ENCODE measurements at regions not wholly inside any gene's neighbourhood (a gene's known extent, or its start where the extent isn't known, plus 50 kb on each side); places are given as distances from the start of the nearest gene placed in this dataset.

GRCh38 chr16:64102654-64103053 is 1019.2 kb downstream of the CDH11 start:
- TF ChIP-seq CTCF (conservative IDR thresholded peaks at IDR 0.05), result no peak
- H2AFZ ChIP-seq (ENCODE audit: low read length), result no peak overlapping the region
- H3K4me3 Mint-ChIP-seq, result no peak overlapping the region
- H3K14ac ChIP-seq (ENCODE audit: insufficient read depth, low read length), result no peak overlapping the region
- H2BK20ac ChIP-seq (ENCODE audit: low read depth, low read length, poor library complexity, severe bottlenecking), result no peak overlapping the region
- no CpG with 5 or more reads among the region's 2 CpGs for WGBS (ENCODE audit: extremely low coverage, insufficient read length, low lambda C conversion rate)
- H3K79me2 ChIP-seq (ENCODE audit: insufficient read depth, low read length), result no peaks in the 10 kb centered on the region; the same call in 1 of the 2 replicates
- H2BK5ac ChIP-seq (ENCODE audit: insufficient read length, low read length), result no peak overlapping the region
- no peaks in the 10 kb centered on the region for H3K27me3 Mint-ChIP-seq (ENCODE audit: low read depth)
- H3K9ac ChIP-seq (ENCODE audit: extremely low read depth, insufficient read length, low read length), result no peak overlapping the region
- H3K9me3 Mint-ChIP-seq, result no peaks in the 10 kb centered on the region
- no peaks in the 10 kb centered on the region for H3K27me3 ChIP-seq (ENCODE audit: insufficient read depth, low read length)
- H4K91ac ChIP-seq (ENCODE audit: insufficient read length, low read depth, low read length), result no peak overlapping the region
- no peak overlapping the region for H3K27ac ChIP-seq (ENCODE audit: insufficient read length, low read depth, low read length)
- no peak overlapping the region for H2BK12ac ChIP-seq (ENCODE audit: insufficient read length, low read depth, low read length)
- no peak overlapping the region for H3K23ac ChIP-seq (ENCODE audit: insufficient read length, low read depth, low read length)
- H3K23me2 ChIP-seq (ENCODE audit: insufficient read length, low read depth, low read length, poor library complexity, severe bottlenecking), result no peaks in the 10 kb centered on the region
- no peak overlapping the region for H4K5ac ChIP-seq (ENCODE audit: insufficient read length, low read depth, low read length)
- no peak overlapping the region for H2AK5ac ChIP-seq (ENCODE audit: insufficient read length, low read length)
- H3T11ph ChIP-seq (ENCODE audit: low read length), result no peak overlapping the region
- no peaks in the 10 kb centered on the region for H3K4me1 ChIP-seq (ENCODE audit: insufficient read depth, low read length)
- H3K4ac ChIP-seq (ENCODE audit: low read depth, low read length), result no peak overlapping the region
- no peak overlapping the region for H3K18ac ChIP-seq (ENCODE audit: insufficient read length, low read depth, low read length)
- H3K56ac ChIP-seq (ENCODE audit: insufficient read length, low read depth, low read length), result no peak overlapping the region
- no peaks in the 10 kb centered on the region for H3K4me1 Mint-ChIP-seq
- no peak overlapping the region for H2BK120ac ChIP-seq (ENCODE audit: low read depth, low read length, poor library complexity, severe bottlenecking)
- no peak overlapping the region for H2BK15ac ChIP-seq (ENCODE audit: low read depth, low read length)
- no peak overlapping the region for H3K4me2 ChIP-seq (ENCODE audit: insufficient read depth, insufficient read length, low read length)
- H3K27ac Mint-ChIP-seq, result no peak overlapping the region
- H4K8ac ChIP-seq (replicated peaks; ENCODE audit: insufficient read length, low read depth, low read length), result no peak overlapping the region
- no peak for DNase-seq
- H3K9me3 ChIP-seq (ENCODE audit: control insufficient read depth, low read depth, low read length), result no peaks in the 10 kb centered on the region
- no peaks in the 10 kb centered on the region for H3K79me1 ChIP-seq (ENCODE audit: insufficient read depth, low read depth, low read length, poor library complexity, severe bottlenecking)
- no peaks in the 10 kb centered on the region for H4K20me1 ChIP-seq (ENCODE audit: control insufficient read depth, insufficient read depth, insufficient read length)
- H3K36me3 Mint-ChIP-seq (ENCODE audit: insufficient read depth in 1 of 3, low read depth in 3 of 3), result no peaks in the 10 kb centered on the region

Measured in H9 (cell line).